Spleen (tissue), 7 donors: ENCODE measurements at regions not wholly inside any gene's neighbourhood (a gene's known extent, or its start where the extent isn't known, plus 50 kb on each side); places are given as distances from the start of the nearest gene placed in this dataset.

ENCODE experiments used
- POLR2A ChIP-seq, 3 donors: fragments of 450-650 bp; IDR thresholded peaks; one replicate each; pipeline ENCODE4 v1.5.1; 2017; ENCODE audit warnings: antibody characterized with exemption in 3 of 3, mild to moderate bottlenecking in 1 of 3
- TF ChIP-seq, protein P1 (sequence below), 11 experiments: fragments of 200-600 bp in 7 of 11; fragments of 450-650 bp in 4 of 11; sonication (generic) in 4 of 11; IDR thresholded peaks in 8 of 11; conservative IDR thresholded peaks in 3 of 11; 1 replicate in 7 of 11; 2 replicates in 4 of 11; pipeline versions ENCODE4 v1.4.0 to v1.8.0; 2016 to 2021; ENCODE audit warnings: antibody characterized with exemption in 11 of 11, inconsistent platforms in 4 of 11, mild to moderate bottlenecking in 1 of 11
- donor health status: DM: no; HTN: no; CAD: no; lungs with moderate emphysema.
- donor health status: DM: no; HTN: no; CAD: no.
- donor health status: DM: no; HTN: no; CAD: no.

DNA sequence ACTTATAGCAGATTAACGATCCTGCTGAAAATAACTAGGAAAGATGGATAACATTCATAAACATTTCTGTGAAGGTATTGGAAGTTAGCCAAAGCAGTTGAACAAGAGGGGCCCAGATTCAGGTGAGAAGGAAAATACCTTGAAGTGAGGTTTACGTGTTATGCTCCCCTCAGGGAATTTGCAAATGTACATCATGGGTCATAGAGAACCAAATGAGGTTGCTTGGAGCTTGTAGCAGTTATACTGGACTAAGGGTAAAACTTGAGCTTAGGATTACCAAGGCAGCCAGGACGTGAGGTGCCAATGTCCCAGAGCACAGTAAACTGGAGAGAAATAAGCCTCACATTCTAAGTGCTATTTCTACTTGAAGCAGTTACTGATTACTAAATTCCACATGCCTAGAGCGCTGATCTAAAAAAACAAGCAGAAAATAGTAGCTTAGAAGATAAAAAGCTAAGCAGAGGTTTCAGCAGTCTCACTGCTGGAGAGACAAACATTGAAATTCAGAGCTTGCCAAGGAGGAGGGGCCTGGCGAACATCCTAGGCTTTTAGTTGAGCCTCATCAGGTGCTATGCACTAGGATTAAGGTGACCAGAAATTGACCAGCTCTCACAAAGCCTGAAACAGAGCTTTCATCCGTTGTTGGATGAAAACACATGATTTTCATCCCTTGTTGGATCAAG lies 136.7 kb upstream of the FAM20A start:
- TF ChIP-seq POLR2A (IDR thresholded peaks at IDR 0.05), result no peak
- TF ChIP-seq, protein P1, sequence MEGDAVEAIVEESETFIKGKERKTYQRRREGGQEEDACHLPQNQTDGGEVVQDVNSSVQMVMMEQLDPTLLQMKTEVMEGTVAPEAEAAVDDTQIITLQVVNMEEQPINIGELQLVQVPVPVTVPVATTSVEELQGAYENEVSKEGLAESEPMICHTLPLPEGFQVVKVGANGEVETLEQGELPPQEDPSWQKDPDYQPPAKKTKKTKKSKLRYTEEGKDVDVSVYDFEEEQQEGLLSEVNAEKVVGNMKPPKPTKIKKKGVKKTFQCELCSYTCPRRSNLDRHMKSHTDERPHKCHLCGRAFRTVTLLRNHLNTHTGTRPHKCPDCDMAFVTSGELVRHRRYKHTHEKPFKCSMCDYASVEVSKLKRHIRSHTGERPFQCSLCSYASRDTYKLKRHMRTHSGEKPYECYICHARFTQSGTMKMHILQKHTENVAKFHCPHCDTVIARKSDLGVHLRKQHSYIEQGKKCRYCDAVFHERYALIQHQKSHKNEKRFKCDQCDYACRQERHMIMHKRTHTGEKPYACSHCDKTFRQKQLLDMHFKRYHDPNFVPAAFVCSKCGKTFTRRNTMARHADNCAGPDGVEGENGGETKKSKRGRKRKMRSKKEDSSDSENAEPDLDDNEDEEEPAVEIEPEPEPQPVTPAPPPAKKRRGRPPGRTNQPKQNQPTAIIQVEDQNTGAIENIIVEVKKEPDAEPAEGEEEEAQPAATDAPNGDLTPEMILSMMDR (IDR thresholded peaks at IDR 0.05 in 8 of 11, conservative IDR thresholded peaks at IDR 0.05 in 3 of 11), result no peak
